Thyroid gland (tissue), 4 donors: ENCODE measurements at regions not wholly inside any gene's neighbourhood (a gene's known extent, or its start where the extent isn't known, plus 50 kb on each side); places are given as distances from the start of the nearest gene placed in this dataset.

ENCODE experiments used
- POLR2A ChIP-seq, 2 donors: fragments of 450-650 bp; IDR thresholded peaks; one replicate each; pipeline ENCODE4 v1.6.1; 2017; ENCODE audit warnings: antibody characterized with exemption in 2 of 2, mild to moderate bottlenecking in 2 of 2, moderate library complexity in 1 of 2
- TF ChIP-seq, protein P1 (sequence below), 6 experiments: fragments of 200-600 bp in 3 of 6; fragments of 450-650 bp in 3 of 6; sonication (generic) in 3 of 6; IDR thresholded peaks; one replicate each; pipeline ENCODE4 v1.5.1; 2016 to 2019; ENCODE audit warnings: antibody characterized with exemption in 6 of 6, mild to moderate bottlenecking in 2 of 6, inconsistent platforms in 1 of 6, moderate library complexity in 1 of 6

DNA sequence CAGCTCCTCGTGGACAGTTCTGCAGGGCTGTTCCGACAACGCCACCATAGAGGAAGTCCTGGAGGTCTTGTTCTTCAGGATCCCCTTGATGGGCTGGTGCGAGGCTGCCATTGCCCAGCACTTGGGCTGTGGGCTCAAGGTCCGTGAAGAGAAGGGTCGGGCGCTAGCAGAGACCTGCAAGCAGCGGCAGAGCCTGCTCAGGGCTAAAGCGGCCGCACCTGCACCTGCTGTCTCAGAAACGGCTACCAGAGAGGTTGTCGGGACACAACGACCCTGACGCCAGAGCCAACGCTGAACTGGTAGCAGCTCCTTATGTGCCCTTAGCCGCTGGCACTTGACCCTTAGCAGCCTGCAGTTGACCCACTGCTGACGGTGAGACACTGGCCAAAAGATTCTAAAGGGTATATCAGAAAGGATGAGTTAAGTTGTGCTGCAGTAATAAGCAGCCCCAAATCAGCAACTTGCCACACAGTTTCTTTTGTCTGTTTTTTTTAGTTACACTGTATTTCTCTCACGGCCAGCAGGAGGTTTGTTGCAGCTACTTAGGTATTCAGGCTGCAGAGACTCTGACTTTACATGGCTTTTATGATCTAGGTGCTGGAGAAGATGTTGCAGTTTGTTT, 55.5 kb upstream of the ST6GAL2 start:
- TF ChIP-seq, protein P1, sequence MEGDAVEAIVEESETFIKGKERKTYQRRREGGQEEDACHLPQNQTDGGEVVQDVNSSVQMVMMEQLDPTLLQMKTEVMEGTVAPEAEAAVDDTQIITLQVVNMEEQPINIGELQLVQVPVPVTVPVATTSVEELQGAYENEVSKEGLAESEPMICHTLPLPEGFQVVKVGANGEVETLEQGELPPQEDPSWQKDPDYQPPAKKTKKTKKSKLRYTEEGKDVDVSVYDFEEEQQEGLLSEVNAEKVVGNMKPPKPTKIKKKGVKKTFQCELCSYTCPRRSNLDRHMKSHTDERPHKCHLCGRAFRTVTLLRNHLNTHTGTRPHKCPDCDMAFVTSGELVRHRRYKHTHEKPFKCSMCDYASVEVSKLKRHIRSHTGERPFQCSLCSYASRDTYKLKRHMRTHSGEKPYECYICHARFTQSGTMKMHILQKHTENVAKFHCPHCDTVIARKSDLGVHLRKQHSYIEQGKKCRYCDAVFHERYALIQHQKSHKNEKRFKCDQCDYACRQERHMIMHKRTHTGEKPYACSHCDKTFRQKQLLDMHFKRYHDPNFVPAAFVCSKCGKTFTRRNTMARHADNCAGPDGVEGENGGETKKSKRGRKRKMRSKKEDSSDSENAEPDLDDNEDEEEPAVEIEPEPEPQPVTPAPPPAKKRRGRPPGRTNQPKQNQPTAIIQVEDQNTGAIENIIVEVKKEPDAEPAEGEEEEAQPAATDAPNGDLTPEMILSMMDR (IDR thresholded peaks at IDR 0.05), result no peak
- TF ChIP-seq POLR2A (IDR thresholded peaks at IDR 0.05), result no peak
